ENCODE measurements at regions not wholly inside any gene's neighbourhood (a gene's known extent, or its start where the extent isn't known, plus 50 kb on each side); places are given as distances from the start of the nearest gene placed in this dataset.

GRCh38 chr5:135759149-135759784, 75.2 kb upstream of the SLC25A48 start:
- TF ChIP-seq CTCF (conservative IDR thresholded peaks at IDR 0.05) = no peak
- TF ChIP-seq ZFX (IDR thresholded peaks at IDR 0.05) = no peak
